SK-N-SH (cell line): ENCODE measurements at regions not wholly inside any gene's neighbourhood (a gene's known extent, or its start where the extent isn't known, plus 50 kb on each side); places are given as distances from the start of the nearest gene placed in this dataset.

Experiments used
- CTCF ChIA-PET: fragments of 300-600, 350-600 bp; formaldehyde crosslinking; extraction: SDS; loops from one replicate; lab custom pipeline; 2021; lab: Yijun Ruan, JAX
- POLR2A ChIA-PET: fragments of 350-600 bp; sonication (Branson Sonifier 250); formaldehyde crosslinking; extraction: SDS; loops from one replicate; lab custom pipeline; 2020; ENCODE audit warnings: antibody characterized with exemption, inconsistent platforms; lab: Yijun Ruan, JAX
- DNase-seq: peaks from one replicate; pipeline ENCODE4 v3.0.0; 2012
- H2AFZ ChIP-seq: fragments of 200-600 bp; sonication (generic); 2 replicates; pipeline ENCODE4 v1.8.1; 2016; ENCODE audit warnings: antibody characterized with exemption, mild to moderate bottlenecking, low read depth
- H3F3A ChIP-seq: fragments of 200-600 bp; sonication (generic); replicated peaks from 2 replicates; pipeline ENCODE3; 2016; ENCODE audit warnings: antibody characterized with exemption, mild to moderate bottlenecking; ENCODE audit not compliant: insufficient read depth
- H3K27ac ChIP-seq, 2 experiments: fragments of 200-500 bp in 1 of 2; fragments of 200-600 bp in 1 of 2; sonication (Bioruptor generic) in 1 of 2; sonication (generic), shearing (Covaris generic) in 1 of 2; 2 replicates each; pipeline versions ENCODE4 v1.5.1 to v1.6.1; 2014 to 2016; ENCODE audit warnings: low read depth in 2 of 2, inconsistent platforms in 1 of 2, low read length in 1 of 2, mild to moderate bottlenecking in 1 of 2, mixed read lengths in 1 of 2
- H3K27me3 ChIP-seq: fragments of 200-600 bp; sonication (generic), shearing (Covaris generic); 2 replicates; pipeline ENCODE4 v1.6.1; 2016; ENCODE audit warnings: mixed run types; ENCODE audit not compliant: insufficient read depth
- H3K36me3 ChIP-seq, 2 experiments: fragments of 200-500 bp in 1 of 2; fragments of 200-600 bp in 1 of 2; sonication (Bioruptor generic) in 1 of 2; sonication (generic) in 1 of 2; replicated peaks in 1 of 2; 2 replicates each; pipeline versions ENCODE3 to v1.5.1; 2014 to 2016; ENCODE audit warnings: low read length in 1 of 2, mild to moderate bottlenecking in 1 of 2; ENCODE audit not compliant: insufficient read depth in 2 of 2, control insufficient read depth in 1 of 2
- H3K4me1 ChIP-seq, 2 experiments: fragments of 200-500 bp in 1 of 2; fragments of 200-600 bp in 1 of 2; sonication (Bioruptor generic) in 1 of 2; sonication (generic), shearing (Covaris generic) in 1 of 2; 2 replicates each; pipeline versions ENCODE4 v1.5.1 to v1.6.1; 2014 to 2016; ENCODE audit warnings: low read depth in 1 of 2, low read length in 1 of 2, mixed run types in 1 of 2; ENCODE audit not compliant: insufficient read depth in 2 of 2, control insufficient read depth in 1 of 2
- H3K4me2 ChIP-seq: fragments of 200-600 bp; sonication (generic), shearing (Covaris generic); 2 replicates; pipeline ENCODE4 v1.6.1; 2017; ENCODE audit warnings: mixed run types
- H3K4me3 ChIP-seq, 2 experiments: fragments of 200-500 bp in 1 of 2; fragments of 200-600 bp in 1 of 2; sonication (Bioruptor generic) in 1 of 2; sonication (generic), shearing (Covaris generic) in 1 of 2; 2 replicates each; pipeline versions ENCODE4 v1.5.1 to v1.8.1; 2014 to 2016; ENCODE audit warnings: low read depth in 2 of 2, inconsistent platforms in 1 of 2, low read length in 1 of 2, mild to moderate bottlenecking in 1 of 2, mixed read lengths in 1 of 2, moderate library complexity in 1 of 2
- H3K79me2 ChIP-seq: fragments of 200-600 bp; sonication (generic); 2 replicates; pipeline ENCODE4 v1.8.1; 2017; ENCODE audit warnings: mild to moderate bottlenecking; ENCODE audit not compliant: insufficient read depth
- H3K9ac ChIP-seq: fragments of 200-600 bp; sonication (generic); 2 replicates; pipeline ENCODE4 v1.6.1; 2017; ENCODE audit warnings: mixed run types
- H3K9me2 ChIP-seq: fragments of 200-600 bp; sonication (generic); 2 replicates; pipeline ENCODE4 v1.6.1; 2017; ENCODE audit warnings: mixed run types
- H3K9me3 ChIP-seq: fragments of 200-600 bp; sonication (generic); 2 replicates; pipeline ENCODE4 v1.6.1; 2017; ENCODE audit warnings: mixed run types, mild to moderate bottlenecking, moderate library complexity
- H4K20me1 ChIP-seq: fragments of 200-600 bp; sonication (generic); 2 replicates; pipeline ENCODE4 v1.6.1; 2017; ENCODE audit warnings: mild to moderate bottlenecking, mixed run types; ENCODE audit not compliant: insufficient read depth
- ELF1 ChIP-seq: IDR thresholded peaks from 2 replicates; pipeline ENCODE4 v1.4.0; 2012
- EP300 ChIP-seq, 2 experiments: IDR thresholded peaks; 2 replicates each; pipeline versions ENCODE4 v1.4.0 to v1.6.1; 2012; ENCODE audit warnings: borderline replicate concordance in 1 of 2, low read depth in 1 of 2, low read length in 1 of 2
- JUND ChIP-seq: IDR thresholded peaks from 2 replicates; pipeline ENCODE4 v1.4.0; 2012
- MEF2A ChIP-seq: IDR thresholded peaks from 2 replicates; pipeline ENCODE4 v1.4.0; 2012; ENCODE audit warnings: low read depth, borderline replicate concordance
- PBX3 ChIP-seq: IDR thresholded peaks from 2 replicates; pipeline ENCODE4; 2012
- RCOR1 ChIP-seq: fragments of 150-350 bp; IDR thresholded peaks from 2 replicates; pipeline ENCODE4 v1.6.1; 2017; ENCODE audit warnings: antibody characterized with exemption, low read length
- RXRA ChIP-seq: IDR thresholded peaks from 2 replicates; pipeline ENCODE4 v1.4.0; 2012; ENCODE audit warnings: low read depth, mild to moderate bottlenecking, borderline replicate concordance
- SIN3A ChIP-seq: IDR thresholded peaks from 2 replicates; pipeline ENCODE4 v1.6.1; 2012; ENCODE audit warnings: low read depth, mild to moderate bottlenecking, low read length, moderate library complexity, borderline replicate concordance
- SMC3 ChIP-seq: IDR thresholded peaks from 2 replicates; pipeline ENCODE4 v1.6.1; 2012; ENCODE audit warnings: low read depth, low read length, improper control_type of control experiment
- TAF1 ChIP-seq: IDR thresholded peaks from 2 replicates; pipeline ENCODE4 v1.6.1; 2012; ENCODE audit warnings: low read depth, mild to moderate bottlenecking, low read length, moderate library complexity, borderline replicate concordance
- WGBS: methylation state at CpG from one replicate; pipeline ENCODE4 v1.1.6; 2017; ENCODE audit warnings: low lambda C conversion rate; 5-methylcytosine and 5-hydroxymethylcytosine counted together
- TF ChIP-seq, protein P1 (sequence below): fragments of 150-350 bp; IDR thresholded peaks from 2 replicates; pipeline ENCODE4 v1.6.1; 2017; ENCODE audit warnings: antibody characterized with exemption, low read length, low read depth, borderline replicate concordance

DNA sequence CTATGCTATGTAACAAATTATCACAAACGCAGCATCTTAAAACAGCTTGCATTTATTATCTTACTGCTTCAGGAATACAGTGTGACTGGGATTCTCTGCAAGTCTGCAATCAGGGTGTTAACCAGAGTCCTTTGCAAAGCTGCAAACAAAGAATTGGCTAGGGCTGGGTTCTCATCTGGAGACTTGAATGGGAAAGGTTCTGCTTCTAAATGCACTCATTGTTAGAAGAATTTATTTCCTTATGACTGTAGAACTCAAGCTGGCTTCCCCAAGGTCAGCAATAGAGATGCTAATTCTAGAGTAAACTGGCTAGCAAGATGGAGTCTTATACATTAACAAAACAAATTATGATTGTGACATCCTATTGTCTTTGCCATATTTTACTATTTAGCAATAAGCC lies 673.7 kb downstream of the DIPK2A start:
- CTCF ChIA-PET, result no interaction called here
- POLR2A ChIA-PET, result no interaction called here

GRCh38 chr3:144650380-144650779 lies 678.8 kb downstream of the DIPK2A start:
- Histone ChIP-seq H3K9ac (no peak overlapping the region), H3K36me3 (no peaks in the 10 kb centered on the region), H3F3A (no peaks in the 10 kb centered on the region), H2AFZ (no peak overlapping the region; the same call in 1 of the 2 replicates), H3K9me2 (no peaks in the 10 kb centered on the region), H3K4me1 (no peaks in the 10 kb centered on the region), H4K20me1 (no peaks in the 10 kb centered on the region), H3K27ac (no peak overlapping the region), H3K27me3 (no peaks in the 10 kb centered on the region), H3K79me2 (no peaks in the 10 kb centered on the region), H3K9me3 (no peaks in the 10 kb centered on the region), H3K4me2 (no peak overlapping the region), H3K4me3 (no peak overlapping the region)
- DNase-seq, result no peak
- POLR2A ChIA-PET, result no interaction called here
- CTCF ChIA-PET, result interaction anchor here (1.1 kb wide), 1 partner anchor 10 kb away, joined by 3 read pairs; no protein-coding TSS in a partner anchor
- TF ChIP-seq EP300 (IDR thresholded peaks at IDR 0.05; ENCODE audit: borderline replicate concordance in 1 of 2, low read depth in 1 of 2, low read length in 1 of 2) (no peak), RCOR1 (no peak), JUND (no peak)
- 33% methylated on average over 5 of the region's 5 CpGs for WGBS

More for the DNA sequence above, 673.7 kb downstream of the DIPK2A start:
- H3K9me2 ChIP-seq, result no peaks in the 10 kb centered on the region
- H2AFZ ChIP-seq, result no peak overlapping the region
- H3K4me3 ChIP-seq, result no peak overlapping the region
- H3K27ac ChIP-seq, result no peak overlapping the region
- H3K36me3 ChIP-seq, result no peaks in the 10 kb centered on the region
- H3K9me3 ChIP-seq, result no peaks in the 10 kb centered on the region
- H4K20me1 ChIP-seq, result no peaks in the 10 kb centered on the region
- TF ChIP-seq JUND, result no peak
- TF ChIP-seq TAF1, result no peak
- TF ChIP-seq SMC3, result no peak
- H3K4me1 ChIP-seq, result no peaks in the 10 kb centered on the region
- H3F3A ChIP-seq, result no peaks in the 10 kb centered on the region
- no peak overlapping the region for H3K4me2 ChIP-seq
- no peaks in the 10 kb centered on the region for H3K27me3 ChIP-seq
- 3% methylated on average over 1 of the region's 1 CpG for WGBS
- H3K9ac ChIP-seq, result no peak overlapping the region
- DNase-seq, result no peak
- H3K79me2 ChIP-seq, result no peaks in the 10 kb centered on the region

DNA sequence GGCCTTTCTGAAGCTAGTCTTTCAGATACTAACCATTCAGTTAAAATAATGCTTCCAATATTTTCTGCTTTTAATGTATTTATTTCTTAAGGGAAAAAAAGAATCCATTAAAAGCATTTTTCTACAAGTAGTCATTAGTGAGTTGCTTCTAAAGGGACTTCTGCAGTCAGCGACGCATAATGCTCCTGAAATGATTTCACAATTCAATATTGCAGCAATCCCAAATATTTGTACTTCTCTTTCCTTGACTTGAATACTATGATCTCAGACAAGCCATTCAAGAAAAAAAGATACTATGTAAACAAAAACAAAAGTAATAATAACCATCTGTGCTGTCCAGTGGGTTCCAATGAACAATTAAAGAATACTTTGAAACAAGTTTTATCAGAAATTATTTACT lies 681.0 kb downstream of the DIPK2A start:
- Histone ChIP-seq H3K9me3 (no peaks in the 10 kb centered on the region), H3K27me3 (no peaks in the 10 kb centered on the region), H3K4me2 (no peak overlapping the region), H3K36me3 (no peaks in the 10 kb centered on the region), H3K79me2 (no peaks in the 10 kb centered on the region), H3K9ac (no peak overlapping the region), H3K9me2 (no peaks in the 10 kb centered on the region), H3K4me3 (no peak overlapping the region), H4K20me1 (no peaks in the 10 kb centered on the region), H2AFZ (no peak overlapping the region), H3K27ac (no peak overlapping the region), H3K4me1 (no peaks in the 10 kb centered on the region), H3F3A (no peaks in the 10 kb centered on the region)
- CTCF ChIA-PET, result no interaction called here
- DNase-seq, result no peak
- TF ChIP-seq MEF2A, result no peak
- TF ChIP-seq EP300 (IDR thresholded peaks at IDR 0.05; ENCODE audit: borderline replicate concordance in 1 of 2, low read depth in 1 of 2, low read length in 1 of 2), result no peak
- no peak for TF ChIP-seq PBX3
- TF ChIP-seq SIN3A, result no peak
- no peak for TF ChIP-seq ELF1
- TF ChIP-seq RXRA, result no peak
- TF ChIP-seq, protein P1, sequence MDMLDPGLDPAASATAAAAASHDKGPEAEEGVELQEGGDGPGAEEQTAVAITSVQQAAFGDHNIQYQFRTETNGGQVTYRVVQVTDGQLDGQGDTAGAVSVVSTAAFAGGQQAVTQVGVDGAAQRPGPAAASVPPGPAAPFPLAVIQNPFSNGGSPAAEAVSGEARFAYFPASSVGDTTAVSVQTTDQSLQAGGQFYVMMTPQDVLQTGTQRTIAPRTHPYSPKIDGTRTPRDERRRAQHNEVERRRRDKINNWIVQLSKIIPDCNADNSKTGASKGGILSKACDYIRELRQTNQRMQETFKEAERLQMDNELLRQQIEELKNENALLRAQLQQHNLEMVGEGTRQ, result no peak
- POLR2A ChIA-PET, result no interaction called here
- WGBS, result 38% methylated on average over 2 of the region's 2 CpGs
